Left ventricle myocardium inferior (tissue), 1 donor: ENCODE measurements at regions not wholly inside any gene's neighbourhood (a gene's known extent, or its start where the extent isn't known, plus 50 kb on each side); places are given as distances from the start of the nearest gene placed in this dataset.
"Not testable (repeated sequence)": the region's sequence is repeated elsewhere in the genome, so short reads cannot be mapped to it uniquely, and the experiment has no call there.

Experiments used
- DNase-seq: peaks from one replicate; pipeline ENCODE4 v3.0.0-alpha.2; 2020
- H3K27ac ChIP-seq: fragments of 200-600 bp; replicated peaks from 2 replicates; pipeline ENCODE4 v1.8.0; 2021
- H3K27me3 ChIP-seq: fragments of 200-600 bp; 2 replicates; pipeline ENCODE4 v1.8.0; 2021; ENCODE audit warnings: low read depth
- H3K36me3 ChIP-seq: fragments of 200-600 bp; 2 replicates; pipeline ENCODE4 v1.8.0; 2021
- H3K4me1 ChIP-seq: fragments of 200-600 bp; 2 replicates; pipeline ENCODE4 v1.8.0; 2021
- H3K4me3 ChIP-seq: fragments of 200-600 bp; 2 replicates; pipeline ENCODE4 v1.8.0; 2021; ENCODE audit warnings: mild to moderate bottlenecking, moderate library complexity
- H3K9me3 ChIP-seq: fragments of 200-600 bp; replicated peaks from 2 replicates; pipeline ENCODE4 v1.8.0; 2021
- intact Hi-C: fragments of 100-400 bp; cut with micrococcal nuclease; formaldehyde crosslinking; loops from one replicate; pipeline ENCODE4 v1.11.0; 2022
- TF ChIP-seq, protein P1 (sequence below): fragments of 200-600 bp; IDR thresholded peaks from 2 replicates; pipeline ENCODE4 v1.8.0; 2021; ENCODE audit warnings: antibody characterized with exemption, mild to moderate bottlenecking, borderline replicate concordance
- donor health status: DM: no; HTN: yes; CAD: no; lungs with severe emphysema.

DNA sequence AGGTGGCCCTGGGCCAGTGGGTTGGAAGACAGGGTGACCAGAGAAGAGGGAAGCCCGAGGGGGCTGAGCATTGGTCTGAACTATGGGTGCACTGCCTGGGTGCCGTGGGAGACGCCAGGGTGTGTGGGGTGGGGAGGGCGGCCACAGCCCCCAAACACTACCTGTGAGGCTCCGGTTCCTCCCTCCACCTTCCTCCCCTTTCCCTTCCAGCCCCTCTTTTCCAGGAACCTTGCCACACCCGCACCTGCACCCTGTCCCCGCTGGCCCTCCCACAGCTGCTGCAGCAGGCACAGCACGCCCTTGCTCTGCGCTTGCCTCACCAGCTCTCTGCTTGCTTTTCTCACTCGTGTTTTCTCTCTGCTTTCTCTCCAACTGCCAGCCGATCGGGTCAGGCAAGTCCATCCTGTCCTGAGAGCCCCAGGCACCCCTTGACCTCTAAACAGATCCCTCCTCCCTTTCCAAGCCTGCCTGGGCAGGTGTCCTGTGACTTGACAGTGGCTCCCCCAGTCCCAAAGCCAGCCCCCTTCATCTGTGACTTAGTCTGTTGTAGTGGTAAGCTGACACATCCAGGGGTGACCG lies 193.7 kb downstream of the MSX2 start:
- peaks cover 12% of the 10 kb centered on the region for H3K27me3 ChIP-seq
- no peak overlapping the region for H3K4me3 ChIP-seq
- TF ChIP-seq, protein P1, sequence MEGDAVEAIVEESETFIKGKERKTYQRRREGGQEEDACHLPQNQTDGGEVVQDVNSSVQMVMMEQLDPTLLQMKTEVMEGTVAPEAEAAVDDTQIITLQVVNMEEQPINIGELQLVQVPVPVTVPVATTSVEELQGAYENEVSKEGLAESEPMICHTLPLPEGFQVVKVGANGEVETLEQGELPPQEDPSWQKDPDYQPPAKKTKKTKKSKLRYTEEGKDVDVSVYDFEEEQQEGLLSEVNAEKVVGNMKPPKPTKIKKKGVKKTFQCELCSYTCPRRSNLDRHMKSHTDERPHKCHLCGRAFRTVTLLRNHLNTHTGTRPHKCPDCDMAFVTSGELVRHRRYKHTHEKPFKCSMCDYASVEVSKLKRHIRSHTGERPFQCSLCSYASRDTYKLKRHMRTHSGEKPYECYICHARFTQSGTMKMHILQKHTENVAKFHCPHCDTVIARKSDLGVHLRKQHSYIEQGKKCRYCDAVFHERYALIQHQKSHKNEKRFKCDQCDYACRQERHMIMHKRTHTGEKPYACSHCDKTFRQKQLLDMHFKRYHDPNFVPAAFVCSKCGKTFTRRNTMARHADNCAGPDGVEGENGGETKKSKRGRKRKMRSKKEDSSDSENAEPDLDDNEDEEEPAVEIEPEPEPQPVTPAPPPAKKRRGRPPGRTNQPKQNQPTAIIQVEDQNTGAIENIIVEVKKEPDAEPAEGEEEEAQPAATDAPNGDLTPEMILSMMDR, result no peak
- DNase-seq, result no peak
- no peak overlapping the region for H3K27ac ChIP-seq
- H3K9me3 ChIP-seq, result no peaks in the 10 kb centered on the region
- intact Hi-C loops, result no loop called here
- no peaks in the 10 kb centered on the region for H3K4me1 ChIP-seq
- H3K36me3 ChIP-seq, result no peaks in the 10 kb centered on the region

DNA sequence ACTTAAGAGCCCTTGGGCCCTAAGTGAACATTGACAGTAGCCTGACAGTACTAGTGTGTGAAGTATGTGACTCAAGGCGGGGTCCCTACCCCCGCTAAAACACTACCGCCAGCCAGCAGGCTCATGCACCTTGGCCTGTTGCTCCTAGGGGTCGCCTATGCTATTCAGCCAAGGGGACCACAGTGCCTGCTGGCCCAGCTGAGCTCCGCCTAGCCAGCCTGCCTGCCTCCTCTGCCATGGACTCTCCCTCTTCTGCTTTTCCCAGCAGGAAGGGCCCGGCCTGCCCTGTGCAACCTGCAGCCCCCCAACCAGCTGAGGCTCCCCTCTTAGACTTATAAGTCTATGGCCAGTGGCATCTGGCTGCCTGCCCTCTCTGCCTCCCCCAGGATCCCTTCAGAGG lies 193.1 kb downstream of the MSX2 start:
- H3K4me1 ChIP-seq, H3K4me3 ChIP-seq, H3K36me3 ChIP-seq, intact Hi-C loops, H3K9me3 ChIP-seq, DNase-seq, H3K27ac ChIP-seq: not testable (repeated sequence)
- H3K27me3 ChIP-seq, result peaks cover 12% of the 10 kb centered on the region

DNA sequence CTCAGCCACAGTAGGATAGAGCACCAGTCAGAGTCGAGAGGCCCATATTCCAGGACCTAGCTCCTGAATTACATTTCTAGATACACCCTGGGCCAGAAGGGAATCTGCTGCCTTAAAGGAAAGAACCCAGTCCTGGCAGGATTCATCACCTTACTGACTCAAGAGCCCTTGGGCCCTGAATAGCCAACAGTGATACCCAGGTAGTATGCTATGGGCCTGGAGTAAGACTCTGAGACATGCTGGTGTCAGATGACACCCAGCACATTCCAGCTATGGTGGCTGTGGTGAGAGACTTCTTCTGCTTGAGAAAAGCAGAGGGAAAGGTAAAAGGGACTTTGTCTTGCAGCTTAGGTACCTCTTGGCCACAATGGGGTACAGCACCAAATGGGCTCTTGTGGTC lies 192.5 kb downstream of the MSX2 start:
- H3K4me1 ChIP-seq, DNase-seq, H3K9me3 ChIP-seq, H3K36me3 ChIP-seq, H3K4me3 ChIP-seq, H3K27ac ChIP-seq, intact Hi-C loops: not testable (repeated sequence)
- peaks cover 12% of the 10 kb centered on the region for H3K27me3 ChIP-seq

DNA sequence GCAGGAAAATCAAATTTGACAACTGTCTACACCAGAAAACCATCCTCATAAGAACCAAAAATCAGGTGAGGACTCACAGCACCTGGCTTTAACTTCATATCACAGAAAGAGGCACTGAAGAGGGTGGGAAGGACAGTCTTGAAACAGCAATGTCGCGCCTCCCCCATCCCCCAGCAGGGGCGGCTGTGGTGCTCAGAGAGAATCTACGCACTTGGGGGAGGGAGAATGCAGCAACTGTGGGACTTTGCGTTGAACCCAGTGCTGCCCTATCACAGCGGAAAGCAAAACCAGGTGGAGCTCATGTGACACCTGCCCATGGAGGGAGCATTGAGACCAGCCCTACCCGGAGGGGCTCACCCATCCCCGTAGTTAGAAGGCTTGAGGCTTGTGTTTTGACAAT lies 191.8 kb downstream of the MSX2 start:
- peaks cover 12% of the 10 kb centered on the region for H3K27me3 ChIP-seq
- no peak overlapping the region for H3K4me3 ChIP-seq
- intact Hi-C loops, result no loop called here
- no peak for DNase-seq
- H3K9me3 ChIP-seq, result no peaks in the 10 kb centered on the region
- TF ChIP-seq, protein P1, result no peak
- no peaks in the 10 kb centered on the region for H3K36me3 ChIP-seq
- no peaks in the 10 kb centered on the region for H3K4me1 ChIP-seq
- H3K27ac ChIP-seq, result no peak overlapping the region

- peaks cover 5% of the 10 kb centered on the region for H3K4me1 ChIP-seq
- no peak for DNase-seq
- intact Hi-C loops, result no loop called here
- no peaks in the 10 kb centered on the region for H3K36me3 ChIP-seq
- peaks cover 3% of the 10 kb centered on the region for H3K9me3 ChIP-seq
- H3K4me3 ChIP-seq, result no peak overlapping the region
- H3K27me3 ChIP-seq, result peaks cover 8% of the 10 kb centered on the region
- TF ChIP-seq, protein P1, result no peak
- H3K27ac ChIP-seq, result no peak overlapping the region
Measured at GRCh38 chr5:174911118-174911517, 186.7 kb downstream of the MSX2 start.

DNA sequence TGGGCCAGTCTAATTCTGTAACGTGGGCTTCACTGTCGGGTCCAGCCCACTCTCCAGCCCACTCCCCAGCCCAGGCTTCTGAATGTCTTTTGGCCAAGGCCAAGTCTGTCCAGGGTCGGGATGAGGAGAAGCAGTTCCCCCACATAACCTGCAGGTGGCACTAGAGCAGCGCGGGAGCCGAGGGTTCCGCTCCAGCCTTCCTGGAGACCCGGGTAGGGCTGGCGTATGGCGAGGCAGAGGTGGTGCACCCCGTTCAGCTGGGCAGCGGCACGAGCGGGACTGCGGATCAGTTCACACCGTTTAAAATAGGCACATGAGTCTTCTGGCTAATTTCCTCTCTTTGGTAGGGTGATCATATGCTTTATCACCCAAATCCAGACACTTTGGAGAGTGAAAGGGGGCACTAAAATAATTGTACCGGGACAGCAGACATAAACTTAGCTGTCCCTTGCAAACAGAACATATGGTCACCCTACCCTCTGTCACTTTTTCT lies 185.9 kb downstream of the MSX2 start:
- intact Hi-C loops, result no loop called here
- TF ChIP-seq, protein P1, result peak; percentile 93
- H3K36me3 ChIP-seq, result no peaks in the 10 kb centered on the region
- peak; percentile 61 for DNase-seq
- peaks cover 12% of the 10 kb centered on the region for H3K27me3 ChIP-seq
- H3K9me3 ChIP-seq, result peaks cover 11% of the 10 kb centered on the region
- H3K4me3 ChIP-seq, result peak overlapping the region; percentile 32
- no peak overlapping the region for H3K27ac ChIP-seq
- peaks cover 5% of the 10 kb centered on the region for H3K4me1 ChIP-seq
